GM21737 (cell line): ENCODE measurements at regions not wholly inside any gene's neighbourhood (a gene's known extent, or its start where the extent isn't known, plus 50 kb on each side); places are given as distances from the start of the nearest gene placed in this dataset.

Experiments used
- ATAC-seq: cut with Tn5 transposase; IDR thresholded peaks from one replicate; pipeline ENCODE4 v1.9.1; 2021; ENCODE audit warnings: mild to moderate bottlenecking, moderate library complexity; ENCODE audit not compliant: unreplicated experiment

- ATAC-seq: no peak
These were observed 73.9 kb upstream of the HK2 start for GRCh38 chr2:74759986-74760385.

- ATAC-seq: no peak
These were observed 72.9 kb upstream of the HK2 start for GRCh38 chr2:74760875-74761630.

DNA sequence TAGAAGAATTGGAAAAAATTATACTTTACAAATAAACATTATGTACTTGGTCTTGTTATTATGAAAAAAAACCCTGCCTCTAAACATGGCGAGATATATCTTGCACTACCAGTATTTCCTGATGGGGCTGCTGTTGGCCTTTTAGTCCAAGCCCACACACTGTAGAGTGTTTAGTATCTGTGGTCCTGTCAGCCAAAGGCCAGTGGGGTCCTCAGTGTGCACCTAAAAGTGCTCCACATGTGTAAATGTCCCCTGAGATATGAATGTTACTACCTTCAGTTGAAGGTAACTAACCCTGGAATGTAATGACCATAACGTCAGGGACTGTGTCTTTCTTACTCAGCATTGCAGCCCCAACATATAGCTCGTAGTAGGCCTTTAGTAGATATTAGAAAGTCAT, 71.1 kb upstream of the HK2 start:
- ATAC-seq: no peak

- ATAC-seq: no peak
These were observed 69.9 kb upstream of the HK2 start for GRCh38 chr2:74763962-74764428.

- ATAC-seq: no peak
These were observed 69.3 kb upstream of the HK2 start for GRCh38 chr2:74764429-74765272.

DNA sequence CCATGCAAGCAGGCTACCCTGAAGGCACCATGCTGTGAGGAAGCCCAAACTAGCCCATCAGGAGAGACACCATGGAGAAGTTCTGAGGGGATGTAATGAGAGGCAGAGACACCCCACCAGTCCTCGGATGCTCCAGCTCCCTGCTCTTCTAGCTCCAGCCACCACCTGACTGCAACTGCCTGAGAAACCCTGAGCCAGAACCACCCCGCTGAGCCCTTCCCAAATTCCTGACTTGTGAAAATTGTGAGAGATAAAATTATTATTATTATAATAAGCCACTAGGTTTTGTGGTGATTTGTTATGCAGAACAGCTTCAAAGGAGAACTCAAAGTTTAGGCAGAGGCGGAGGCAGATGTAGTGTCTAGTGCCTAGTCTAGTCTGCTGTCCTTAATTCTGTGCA, 67.1 kb upstream of the HK2 start:
- no peak for ATAC-seq

GRCh38 chr2:74767618-74768017, 66.3 kb upstream of the HK2 start:
- no peak for ATAC-seq

DNA sequence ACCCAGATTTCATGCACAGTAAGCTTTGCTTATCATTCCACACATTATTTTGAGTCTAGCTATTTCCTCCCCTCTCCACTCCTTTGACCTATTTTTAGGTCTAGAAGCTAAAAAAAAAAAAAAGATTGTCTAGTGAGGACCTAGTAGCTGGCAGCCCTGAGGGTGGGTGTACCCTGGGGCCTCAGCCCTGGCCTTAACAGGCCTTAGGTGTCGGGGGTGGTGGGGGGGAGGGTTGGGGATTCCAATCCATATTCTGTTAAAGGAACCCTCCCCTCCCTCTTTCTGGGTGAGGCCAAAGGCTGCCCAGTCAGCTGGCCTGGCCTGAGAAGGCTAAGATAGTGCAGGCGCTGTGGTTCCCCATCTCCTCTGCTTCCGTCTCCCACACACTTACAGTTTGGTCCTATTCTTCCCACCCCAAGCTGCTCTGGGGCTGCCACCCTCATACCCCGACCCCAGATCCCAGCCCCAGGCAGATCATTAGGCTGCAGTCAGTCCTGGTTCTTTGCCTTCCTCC, 65.5 kb upstream of the HK2 start:
- no peak for ATAC-seq

- no peak for ATAC-seq
These were observed 61.9 kb upstream of the HK2 start for GRCh38 chr2:74772046-74772445.

- peak; percentile 65 for ATAC-seq
These were observed 56.6 kb upstream of the HK2 start for GRCh38 chr2:74777161-74777900.

- no peak for ATAC-seq
These were observed 55.3 kb upstream of the HK2 start for GRCh38 chr2:74778381-74779264.

- no peak for ATAC-seq
These were observed 54.7 kb upstream of the HK2 start for GRCh38 chr2:74779265-74779558.

- ATAC-seq: no peak
These were observed 54.3 kb upstream of the HK2 start for GRCh38 chr2:74779587-74780135.
